Astrocyte of the cerebellum (primary cell): ENCODE measurements at regions not wholly inside any gene's neighbourhood (a gene's known extent, or its start where the extent isn't known, plus 50 kb on each side); places are given as distances from the start of the nearest gene placed in this dataset.
"Not testable (repeated sequence)": the region's sequence is repeated elsewhere in the genome, so short reads cannot be mapped to it uniquely, and the experiment has no call there.

ENCODE experiments used
- DNase-seq: peaks from one replicate; pipeline ENCODE4 v3.0.0-alpha.2; 2011; ENCODE audit warnings: low read depth
- H3K4me3 ChIP-seq: 2 replicates; pipeline ENCODE4 v1.5.1; 2011; ENCODE audit warnings: mild to moderate bottlenecking, low read depth, low read length, moderate library complexity
- in situ Hi-C: cut with HindIII; loops from 2 replicates; pipeline ENCODE4 v1.10.0; 2017; ENCODE audit warnings: low sequenced_read_pairs
- TF ChIP-seq, protein P1 (sequence below): IDR thresholded peaks from 2 replicates; pipeline ENCODE4 v1.5.1; 2012; ENCODE audit warnings: low read length, low read depth, moderate library complexity, mild to moderate bottlenecking; ENCODE audit errors: missing control alignments

DNA sequence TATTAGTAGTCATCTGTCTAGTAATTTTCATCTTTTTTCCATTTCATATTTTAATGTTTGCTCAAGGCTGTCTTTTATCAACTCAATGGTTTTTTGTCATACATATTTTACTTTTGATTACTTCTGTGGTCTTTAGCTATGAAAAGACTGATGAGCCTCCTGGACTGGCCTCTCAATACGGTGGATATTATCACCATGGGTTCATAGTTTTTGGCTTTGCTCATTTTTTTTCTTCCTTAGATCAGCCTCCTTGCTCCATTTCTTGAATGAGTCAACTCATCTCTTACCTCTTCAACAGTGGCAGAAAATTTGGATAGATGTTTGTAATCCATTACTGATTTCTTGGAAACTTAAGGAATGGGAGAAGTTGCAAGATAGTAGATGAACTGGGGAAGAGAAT, 80.1 kb upstream of the ELOVL5 start:
- no peak for DNase-seq
- in situ Hi-C loops, result no loop called here
- H3K4me3 ChIP-seq, result no peak overlapping the region
- TF ChIP-seq, protein P1, sequence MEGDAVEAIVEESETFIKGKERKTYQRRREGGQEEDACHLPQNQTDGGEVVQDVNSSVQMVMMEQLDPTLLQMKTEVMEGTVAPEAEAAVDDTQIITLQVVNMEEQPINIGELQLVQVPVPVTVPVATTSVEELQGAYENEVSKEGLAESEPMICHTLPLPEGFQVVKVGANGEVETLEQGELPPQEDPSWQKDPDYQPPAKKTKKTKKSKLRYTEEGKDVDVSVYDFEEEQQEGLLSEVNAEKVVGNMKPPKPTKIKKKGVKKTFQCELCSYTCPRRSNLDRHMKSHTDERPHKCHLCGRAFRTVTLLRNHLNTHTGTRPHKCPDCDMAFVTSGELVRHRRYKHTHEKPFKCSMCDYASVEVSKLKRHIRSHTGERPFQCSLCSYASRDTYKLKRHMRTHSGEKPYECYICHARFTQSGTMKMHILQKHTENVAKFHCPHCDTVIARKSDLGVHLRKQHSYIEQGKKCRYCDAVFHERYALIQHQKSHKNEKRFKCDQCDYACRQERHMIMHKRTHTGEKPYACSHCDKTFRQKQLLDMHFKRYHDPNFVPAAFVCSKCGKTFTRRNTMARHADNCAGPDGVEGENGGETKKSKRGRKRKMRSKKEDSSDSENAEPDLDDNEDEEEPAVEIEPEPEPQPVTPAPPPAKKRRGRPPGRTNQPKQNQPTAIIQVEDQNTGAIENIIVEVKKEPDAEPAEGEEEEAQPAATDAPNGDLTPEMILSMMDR, result no peak

DNA sequence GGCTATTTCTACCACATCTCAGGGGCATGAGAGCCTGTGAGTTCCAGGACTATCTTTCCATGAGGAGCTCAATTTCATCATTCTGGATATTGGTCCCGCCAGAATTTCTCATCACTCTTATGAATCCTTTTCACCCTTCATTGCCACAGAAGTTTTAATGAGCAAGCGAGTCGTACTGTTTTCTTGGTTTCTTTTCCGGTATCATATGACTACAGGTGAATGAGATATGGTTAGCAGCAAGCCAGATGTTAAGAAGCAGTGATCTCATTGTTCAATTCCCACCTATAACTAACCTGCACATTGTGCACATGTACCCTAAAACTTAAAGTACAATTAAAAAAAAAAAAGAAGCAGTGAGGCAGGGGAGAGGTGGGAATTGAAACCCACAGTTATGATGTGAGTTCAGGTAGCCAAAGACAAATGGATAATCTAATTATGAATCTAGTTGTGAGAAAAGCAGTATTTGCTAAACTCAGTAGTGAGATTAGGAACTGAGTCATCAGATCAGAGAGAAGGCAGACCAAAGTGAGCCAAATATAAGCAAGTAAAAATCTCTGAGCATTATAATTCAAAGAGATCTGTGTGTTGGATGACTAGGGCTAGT, 78.0 kb upstream of the ELOVL5 start:
- H3K4me3 ChIP-seq, result no peak overlapping the region
- in situ Hi-C loops, result no loop called here
- no peak for DNase-seq
- TF ChIP-seq, protein P1, result no peak

DNA sequence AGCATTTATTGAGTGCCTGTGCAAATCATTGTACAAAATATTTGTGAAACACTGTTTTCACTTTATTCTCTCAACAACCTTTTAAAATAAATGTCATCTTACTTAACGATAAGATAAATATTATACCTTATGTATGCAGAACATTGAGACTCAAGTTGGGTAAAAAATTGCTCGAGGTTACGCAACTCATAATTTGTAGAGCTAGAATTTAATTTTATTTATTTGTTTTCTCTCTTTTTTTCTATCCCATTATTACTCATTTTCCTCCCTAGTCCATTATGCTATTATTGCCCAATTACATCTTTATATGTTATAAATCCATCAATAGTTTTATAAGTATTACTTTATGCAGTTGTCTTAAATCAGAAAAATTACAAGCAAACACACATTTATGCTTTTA, 77.4 kb upstream of the ELOVL5 start:
- no peak for DNase-seq
- TF ChIP-seq, protein P1, result no peak
- in situ Hi-C loops, result no loop called here

DNA sequence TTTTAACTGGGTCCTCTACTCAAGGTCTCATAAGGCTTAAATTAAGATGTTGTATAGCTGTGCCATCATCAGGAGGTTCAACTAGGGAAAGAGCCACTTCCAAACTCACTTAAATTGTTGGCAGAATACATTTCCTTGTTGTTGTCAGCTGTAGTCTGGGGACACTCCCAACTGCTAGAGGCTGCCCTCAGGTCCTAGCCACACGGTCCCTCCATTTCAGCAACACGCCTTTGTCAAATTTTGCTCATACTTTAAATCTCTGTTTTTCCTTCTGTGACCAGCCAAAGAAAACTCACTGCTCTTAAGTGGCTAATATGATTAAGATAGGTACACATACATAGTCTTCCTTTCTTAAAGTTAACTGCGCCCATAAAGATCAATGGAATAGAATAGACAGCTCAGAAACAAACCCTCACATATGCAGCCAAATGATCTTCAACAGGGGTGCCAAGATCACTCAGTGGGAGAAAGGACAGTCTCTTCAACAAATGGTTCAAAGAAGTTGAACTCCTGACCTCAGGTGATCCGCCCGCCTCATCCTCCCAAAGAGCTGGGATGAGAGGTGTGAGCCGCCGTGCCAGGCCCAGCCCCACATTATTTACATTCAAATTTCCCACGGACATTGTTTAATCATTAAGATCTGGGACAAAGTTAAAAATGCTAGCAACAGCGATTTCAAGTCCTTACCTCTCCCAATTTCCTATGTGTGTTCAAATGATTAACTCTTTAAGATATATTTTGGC, 76.4 kb upstream of the ELOVL5 start:
- H3K4me3 ChIP-seq, result no peak overlapping the region
- TF ChIP-seq, protein P1, result no peak
- DNase-seq, result no peak
- in situ Hi-C loops, result no loop called here

More for the DNA sequence above, 77.4 kb upstream of the ELOVL5 start:
- no peak overlapping the region for H3K4me3 ChIP-seq

DNA sequence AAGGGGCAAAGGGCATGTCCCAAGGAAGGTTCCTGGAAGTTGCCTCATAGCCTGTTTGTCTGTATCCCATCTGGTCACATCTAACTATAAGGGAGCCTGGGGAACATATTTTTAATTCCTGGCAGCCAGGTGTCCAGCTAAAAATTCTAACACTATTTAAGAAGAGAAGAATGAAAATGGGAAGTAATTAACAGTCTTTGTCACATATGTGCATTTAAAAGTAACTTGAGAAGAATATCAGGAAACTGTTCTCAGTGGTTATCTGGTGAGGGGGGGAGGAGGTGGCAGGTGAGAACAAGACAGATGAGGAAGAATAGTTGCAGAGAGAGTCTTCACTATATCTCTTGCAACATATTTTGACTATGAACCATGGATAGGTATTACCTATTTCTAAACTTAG, 75.5 kb upstream of the ELOVL5 start:
- no peak for DNase-seq
- in situ Hi-C loops, result no loop called here
- TF ChIP-seq, protein P1, result no peak
- no peak overlapping the region for H3K4me3 ChIP-seq

DNA sequence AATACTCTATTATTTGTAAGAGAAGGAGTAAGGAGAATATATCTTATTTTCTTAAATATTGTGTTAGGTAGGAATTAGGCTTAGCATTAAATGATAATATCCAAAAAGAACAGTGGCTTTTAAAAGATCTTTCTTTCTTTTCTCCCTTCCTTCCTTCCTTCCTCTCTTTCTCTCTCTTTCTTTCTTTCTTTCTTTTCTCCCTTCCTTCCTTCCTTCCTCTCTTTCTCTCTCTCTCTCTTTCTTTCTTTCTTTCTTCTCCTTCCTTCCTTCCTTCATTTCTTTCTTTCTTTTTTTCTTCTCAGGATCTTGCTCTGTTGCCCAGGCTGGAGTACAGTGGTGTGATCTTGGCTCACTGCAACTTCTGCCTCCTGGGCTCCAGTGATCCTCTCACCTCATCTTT, 74.8 kb upstream of the ELOVL5 start:
- DNase-seq, H3K4me3 ChIP-seq, in situ Hi-C loops: not testable (repeated sequence)

DNA sequence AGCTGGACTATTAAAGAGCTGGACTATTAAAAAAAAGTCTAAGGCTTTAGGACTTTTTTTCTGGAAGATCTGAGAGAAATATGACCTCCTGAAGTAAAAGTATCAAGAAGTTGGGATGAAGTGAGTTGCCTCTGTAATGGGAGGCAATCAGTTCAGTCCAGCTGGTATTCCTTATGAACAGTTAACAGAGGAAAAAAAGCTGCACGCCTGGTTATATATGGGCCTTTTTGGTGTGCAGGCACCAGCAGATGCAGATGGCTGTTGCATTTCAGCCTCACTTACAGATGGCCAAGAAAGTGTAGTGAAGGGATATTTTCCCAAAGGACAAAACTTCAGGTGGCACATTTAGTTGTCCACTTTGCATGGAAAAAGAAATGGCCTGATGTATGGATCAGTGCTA, 70.3 kb upstream of the ELOVL5 start:
- in situ Hi-C loops, result no loop called here
- no peak for DNase-seq
- TF ChIP-seq, protein P1, result no peak
- H3K4me3 ChIP-seq, result no peak overlapping the region
